ENCODE measurements at regions not wholly inside any gene's neighbourhood (a gene's known extent, or its start where the extent isn't known, plus 50 kb on each side); places are given as distances from the start of the nearest gene placed in this dataset.

- no peak overlapping the region for H3K4me3 ChIP-seq (ENCODE audit: control insufficient read depth, low read depth, low read length)
- TF ChIP-seq CTCF (conservative IDR thresholded peaks at IDR 0.05; ENCODE audit: control insufficient read depth, insufficient read depth, low read depth, low read length) = no peak
- no peak for DNase-seq (ENCODE audit: low read depth)
These were observed 56.3 kb upstream of the SPEF2 start for GRCh38 chr5:35561396-35561795.

- no peak for TF ChIP-seq CTCF (conservative IDR thresholded peaks at IDR 0.05; ENCODE audit: control insufficient read depth, insufficient read depth, low read depth, low read length)
- no peak overlapping the region for H3K4me3 ChIP-seq (ENCODE audit: control insufficient read depth, low read depth, low read length)
- no peak for DNase-seq (ENCODE audit: low read depth)
These were observed 59.9 kb upstream of the SPEF2 start for GRCh38 chr5:35557748-35558147.

DNA sequence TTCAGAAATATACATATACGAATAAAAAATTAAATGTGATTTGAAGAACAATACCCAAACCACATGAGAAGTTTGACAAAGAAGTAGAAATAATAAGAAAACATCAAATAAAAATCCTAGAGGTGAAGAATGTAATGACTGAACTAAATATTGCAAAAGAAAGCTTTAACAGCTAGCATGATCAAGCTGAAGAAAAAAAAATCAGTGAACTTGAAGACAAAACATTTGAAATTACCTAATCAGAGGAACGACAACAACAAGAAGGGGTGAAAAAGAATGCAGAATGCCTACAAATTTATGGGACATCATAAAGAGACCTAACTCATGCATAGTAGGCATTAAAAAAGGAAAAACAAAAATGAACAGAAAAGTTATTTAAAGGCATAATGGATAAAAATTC is 60.5 kb upstream of the SPEF2 start:
- DNase-seq (ENCODE audit: low read depth) = no peak
- no peak overlapping the region for H3K4me3 ChIP-seq (ENCODE audit: control insufficient read depth, low read depth, low read length)
- no peak for TF ChIP-seq CTCF (conservative IDR thresholded peaks at IDR 0.05; ENCODE audit: control insufficient read depth, insufficient read depth, low read depth, low read length)

DNA sequence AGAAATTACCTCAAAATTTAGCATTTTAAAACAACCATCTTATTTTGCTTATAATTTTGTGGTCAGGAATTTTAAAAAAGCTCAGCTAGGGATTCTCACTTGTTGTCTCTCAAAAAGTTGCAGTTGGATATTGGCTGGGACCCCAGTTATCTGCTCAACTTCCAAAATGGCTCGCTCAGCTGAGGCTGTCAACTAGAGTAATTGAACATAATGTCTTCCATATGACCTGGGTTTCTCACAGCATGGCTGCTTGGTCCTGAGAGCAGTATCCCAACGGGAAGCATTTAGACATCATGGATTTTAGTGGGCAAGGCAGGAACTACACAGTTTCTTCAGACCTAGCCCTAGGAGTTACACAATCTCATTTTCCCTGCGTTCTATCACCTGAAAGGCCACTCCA is 63.6 kb upstream of the SPEF2 start:
- TF ChIP-seq CTCF (conservative IDR thresholded peaks at IDR 0.05; ENCODE audit: control insufficient read depth, insufficient read depth, low read depth, low read length) = no peak
- DNase-seq (ENCODE audit: low read depth) = no peak
- no peak overlapping the region for H3K4me3 ChIP-seq (ENCODE audit: control insufficient read depth, low read depth, low read length)

- no peak overlapping the region for H3K4me3 ChIP-seq (ENCODE audit: control insufficient read depth, low read depth, low read length)
- DNase-seq (ENCODE audit: low read depth) = no peak
- no peak for TF ChIP-seq CTCF (conservative IDR thresholded peaks at IDR 0.05; ENCODE audit: control insufficient read depth, insufficient read depth, low read depth, low read length)
These were observed 72.5 kb upstream of the SPEF2 start for GRCh38 chr5:35545190-35545589.

DNA sequence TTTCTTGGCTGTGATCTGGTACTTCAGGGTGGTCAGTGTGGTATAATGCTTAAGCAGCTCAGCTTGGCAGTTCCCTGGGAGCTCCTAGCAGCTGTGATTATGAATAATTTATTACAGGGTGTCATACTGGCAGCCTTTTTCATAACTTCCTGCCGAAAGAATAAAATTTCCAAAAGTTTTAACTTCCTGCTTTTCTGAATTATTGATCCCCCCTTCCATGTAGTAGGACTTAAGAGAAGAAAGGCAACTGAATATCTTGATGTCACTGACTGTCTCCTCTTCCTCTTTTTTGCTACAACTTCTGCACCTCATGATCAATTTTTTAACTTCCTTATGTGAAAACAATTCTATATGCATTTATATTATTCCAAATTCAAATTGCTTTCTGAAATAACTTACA is 74.3 kb upstream of the SPEF2 start:
- no peak for TF ChIP-seq CTCF (conservative IDR thresholded peaks at IDR 0.05; ENCODE audit: control insufficient read depth, insufficient read depth, low read depth, low read length)

DNA sequence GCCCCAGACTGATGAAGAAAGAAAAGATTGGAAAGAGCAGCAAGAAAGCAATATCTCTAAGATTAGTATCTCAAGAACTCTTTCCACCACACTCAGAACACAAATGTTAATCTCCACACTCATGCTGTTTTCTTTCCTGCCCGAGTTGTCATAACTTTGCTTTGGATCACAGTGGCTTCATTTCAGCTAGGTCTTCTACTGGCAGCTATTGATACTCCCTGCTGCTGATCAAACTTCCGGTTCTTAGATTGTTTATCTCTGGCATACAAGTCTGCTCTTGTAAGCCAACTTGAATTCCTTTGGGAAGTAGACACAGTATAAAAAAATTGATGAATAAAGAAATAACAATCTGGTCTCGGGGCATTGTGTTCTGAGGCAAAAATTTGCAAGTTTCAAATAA is 77.7 kb upstream of the SPEF2 start:
- no peak for TF ChIP-seq CTCF (conservative IDR thresholded peaks at IDR 0.05; ENCODE audit: control insufficient read depth, insufficient read depth, low read depth, low read length)
- H3K4me3 ChIP-seq (ENCODE audit: control insufficient read depth, low read depth, low read length) = no peak overlapping the region
- DNase-seq (ENCODE audit: low read depth) = no peak

More for the DNA sequence above, 74.3 kb upstream of the SPEF2 start:
- H3K4me3 ChIP-seq (ENCODE audit: control insufficient read depth, low read depth, low read length) = no peak overlapping the region
- no peak for DNase-seq (ENCODE audit: low read depth)

All from fibroblast of mammary gland (primary cell).